Upper lobe of left lung (tissue), 6 donors: ENCODE measurements at regions not wholly inside any gene's neighbourhood (a gene's known extent, or its start where the extent isn't known, plus 50 kb on each side); places are given as distances from the start of the nearest gene placed in this dataset.
A peak's percentile ranks its signal among the peaks of the same experiment; 100 is the strongest.
"Not testable (repeated sequence)": the region's sequence is repeated elsewhere in the genome, so short reads cannot be mapped to it uniquely, and the experiment has no call there.

Source experiments
- ATAC-seq, 2 donors: fragments of 200-7000 bp; cut with Tn5 transposase; one replicate each; pipeline ENCODE4 v1.9.1; 2022; ENCODE audit warnings: mild to moderate bottlenecking in 2 of 2, moderate library complexity in 2 of 2; ENCODE audit not compliant: low FRiP score in 2 of 2
- DNase-seq, 2 donors: peaks; one replicate each; pipeline ENCODE4 v3.0.0-alpha.2; 2019 to 2020
- H3K27ac ChIP-seq, 4 donors: fragments of 200-600 bp; sonication (generic); one replicate each; pipeline ENCODE4 v1.5.1; 2016 to 2019
- H3K27me3 ChIP-seq, 4 donors: fragments of 200-600 bp; sonication (generic); one replicate each; pipeline ENCODE4 v1.5.1; 2017 to 2019
- H3K36me3 ChIP-seq, 4 donors: fragments of 200-600 bp; sonication (generic); one replicate each; pipeline ENCODE4 v1.5.1; 2016 to 2019
- H3K4me1 ChIP-seq, 4 donors: fragments of 200-600 bp; sonication (generic); one replicate each; pipeline ENCODE4 v1.5.1; 2018 to 2019
- H3K4me3 ChIP-seq, 4 donors: fragments of 200-600 bp; sonication (generic); one replicate each; pipeline ENCODE4 v1.5.1; 2017 to 2019; ENCODE audit warnings: mild to moderate bottlenecking in 2 of 4, moderate library complexity in 1 of 4
- H3K9me3 ChIP-seq, 4 donors: fragments of 200-600 bp; sonication (generic); one replicate each; pipeline ENCODE4 v1.5.1; 2018 to 2019
- EP300 ChIP-seq, 4 donors: sonication (generic); formaldehyde crosslinking; IDR thresholded peaks; one replicate each; pipeline ENCODE4 v1.5.1; 2017; ENCODE audit warnings: antibody characterized with exemption in 4 of 4, control low read depth in 2 of 4
- POLR2A ChIP-seq, 4 donors: fragments of 450-650 bp; IDR thresholded peaks; one replicate each; pipeline ENCODE4 v1.5.1; 2016 to 2017; ENCODE audit warnings: antibody characterized with exemption in 4 of 4, mild to moderate bottlenecking in 2 of 4
- POLR2AphosphoS5 ChIP-seq, 2 donors: sonication (generic); formaldehyde crosslinking; IDR thresholded peaks; one replicate each; pipeline ENCODE4 v1.5.1; 2017; ENCODE audit warnings: antibody characterized with exemption in 2 of 2
- WGBS, 2 donors: methylation state at CpG; one replicate each; pipeline ENCODE4 v1.1.5; 2017 to 2018; 5-methylcytosine and 5-hydroxymethylcytosine counted together
- TF ChIP-seq, protein P1 (sequence below), 6 experiments: fragments of 450-650 bp in 4 of 6; fragments of 200-600 bp in 2 of 6; sonication (generic) in 2 of 6; IDR thresholded peaks; one replicate each; pipeline ENCODE4 v1.5.1; 2016 to 2019; ENCODE audit warnings: antibody characterized with exemption in 6 of 6
- donor health status: DM: no; HTN: no; CAD: no; lungs with moderate emphysema.
- donor health status: DM: no; HTN: yes; CAD: no; lungs with severe emphysema.

DNA sequence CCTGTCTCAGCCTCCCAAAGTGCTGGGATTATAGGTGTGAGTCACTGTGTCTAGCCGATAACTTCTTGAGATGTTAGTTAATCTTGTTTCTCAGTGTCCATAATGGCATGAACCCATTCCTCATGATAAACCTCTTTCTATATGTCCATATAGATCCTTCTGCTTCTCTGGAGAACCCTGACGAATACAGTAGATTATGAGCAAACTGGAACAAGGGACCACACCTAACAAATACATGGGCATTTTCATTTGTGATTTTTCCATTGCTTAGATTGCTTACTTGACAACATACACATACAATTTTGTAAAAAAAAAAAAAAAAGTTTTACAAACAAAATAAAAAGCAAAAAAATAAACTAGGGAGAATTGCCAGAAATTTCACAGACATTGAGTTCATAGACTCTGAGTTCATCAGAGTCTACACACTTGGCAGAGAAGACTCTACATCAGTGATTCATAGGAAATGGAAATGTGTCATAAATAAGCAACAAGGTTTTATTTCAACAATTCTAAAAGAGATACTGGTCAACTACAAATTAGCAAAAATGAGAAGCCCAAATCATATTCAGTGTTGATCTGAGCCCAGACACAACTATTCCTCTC is 96.7 kb downstream of the GALR1 start:
- TF ChIP-seq POLR2AphosphoS5 (IDR thresholded peaks at IDR 0.05) (no peak), POLR2A (IDR thresholded peaks at IDR 0.05) (no peak), EP300 (IDR thresholded peaks at IDR 0.05) (no peak)
- TF ChIP-seq, protein P1, sequence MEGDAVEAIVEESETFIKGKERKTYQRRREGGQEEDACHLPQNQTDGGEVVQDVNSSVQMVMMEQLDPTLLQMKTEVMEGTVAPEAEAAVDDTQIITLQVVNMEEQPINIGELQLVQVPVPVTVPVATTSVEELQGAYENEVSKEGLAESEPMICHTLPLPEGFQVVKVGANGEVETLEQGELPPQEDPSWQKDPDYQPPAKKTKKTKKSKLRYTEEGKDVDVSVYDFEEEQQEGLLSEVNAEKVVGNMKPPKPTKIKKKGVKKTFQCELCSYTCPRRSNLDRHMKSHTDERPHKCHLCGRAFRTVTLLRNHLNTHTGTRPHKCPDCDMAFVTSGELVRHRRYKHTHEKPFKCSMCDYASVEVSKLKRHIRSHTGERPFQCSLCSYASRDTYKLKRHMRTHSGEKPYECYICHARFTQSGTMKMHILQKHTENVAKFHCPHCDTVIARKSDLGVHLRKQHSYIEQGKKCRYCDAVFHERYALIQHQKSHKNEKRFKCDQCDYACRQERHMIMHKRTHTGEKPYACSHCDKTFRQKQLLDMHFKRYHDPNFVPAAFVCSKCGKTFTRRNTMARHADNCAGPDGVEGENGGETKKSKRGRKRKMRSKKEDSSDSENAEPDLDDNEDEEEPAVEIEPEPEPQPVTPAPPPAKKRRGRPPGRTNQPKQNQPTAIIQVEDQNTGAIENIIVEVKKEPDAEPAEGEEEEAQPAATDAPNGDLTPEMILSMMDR (IDR thresholded peaks at IDR 0.05): no peak

DNA sequence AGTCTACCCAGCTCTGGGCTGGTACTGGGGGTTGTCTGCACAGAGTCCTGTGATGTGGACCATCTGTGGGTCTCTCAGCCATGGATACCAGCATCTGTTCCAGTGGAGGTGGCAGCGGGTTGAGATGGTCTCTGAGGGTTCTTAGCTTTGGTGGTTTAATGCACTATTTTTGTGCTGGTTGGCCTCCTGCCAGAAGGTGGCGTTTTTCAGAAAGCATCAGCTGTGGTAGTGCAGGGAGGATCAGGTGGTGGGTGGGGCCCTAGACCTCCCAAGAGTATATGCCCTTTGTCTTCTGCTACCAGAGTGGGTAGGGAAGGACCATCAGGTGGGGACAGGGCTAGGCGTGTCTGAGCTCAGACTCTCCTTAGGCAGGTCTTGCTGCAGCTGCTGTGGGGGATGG is 103.7 kb downstream of the GALR1 start:
- not testable (repeated sequence) for H3K36me3 ChIP-seq, H3K27me3 ChIP-seq, H3K9me3 ChIP-seq, ATAC-seq, DNase-seq, H3K4me3 ChIP-seq, H3K27ac ChIP-seq, H3K4me1 ChIP-seq
- WGBS, 2 donors: 93 to 100% methylated on average over 3 of the region's 3 CpGs

More for the DNA sequence above, 96.7 kb downstream of the GALR1 start:
- H3K27ac ChIP-seq: no peak overlapping the region
- H3K27me3 ChIP-seq: no peaks in the 10 kb centered on the region
- ATAC-seq (peak in 1 of 2 donors; percentile 74), DNase-seq (no peak)
- 91% methylated on average over 2 of the region's 2 CpGs for WGBS, 2 donors
- no peaks in the 10 kb centered on the region for H3K4me1 ChIP-seq
- H3K36me3 ChIP-seq: no peaks in the 10 kb centered on the region
- H3K9me3 ChIP-seq: no peaks in the 10 kb centered on the region
- H3K4me3 ChIP-seq: no peak overlapping the region

DNA sequence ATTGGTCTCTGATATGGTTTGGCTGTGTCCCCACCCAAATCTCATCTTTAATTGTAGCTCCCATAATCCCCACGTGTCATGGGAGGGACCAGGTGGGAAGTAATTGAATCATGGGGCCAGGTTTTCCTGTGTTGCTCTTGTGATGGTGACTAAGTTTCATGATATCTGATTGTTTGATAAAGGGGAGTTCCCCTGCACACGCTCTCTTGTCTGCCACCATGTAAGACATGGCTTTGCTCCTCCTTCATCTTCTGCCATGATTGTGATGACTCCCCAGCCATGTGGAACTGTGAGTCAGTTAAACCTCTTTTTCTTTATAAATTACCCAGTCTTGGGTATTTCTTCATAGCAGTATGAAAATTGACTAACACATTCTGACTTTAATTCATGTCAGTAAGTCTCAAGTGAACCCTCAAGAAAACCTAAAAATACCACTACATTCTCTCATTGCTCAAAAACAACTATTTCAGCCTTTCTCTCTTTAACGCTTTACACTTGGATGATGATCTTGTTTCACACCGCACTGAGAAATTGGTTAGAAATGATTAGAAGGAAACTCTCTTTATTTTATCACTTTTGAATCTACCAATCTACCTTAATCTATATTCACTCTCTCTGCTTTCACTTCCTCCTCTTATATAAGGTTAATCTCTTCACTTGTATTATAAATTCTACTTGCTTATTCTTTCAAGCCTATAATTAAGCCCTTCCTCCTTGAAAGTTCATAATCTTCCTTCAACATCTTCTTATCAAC is 110.1 kb downstream of the GALR1 start:
- 50 to 63% methylated on average over 4 of the region's 4 CpGs for WGBS, 2 donors
- Histone ChIP-seq H3K27me3 (no peaks in the 10 kb centered on the region), H3K9me3 (no peaks in the 10 kb centered on the region), H3K4me1 (no peaks in the 10 kb centered on the region), H3K36me3 (no peaks in the 10 kb centered on the region), H3K27ac (no peak overlapping the region), H3K4me3 (no peak overlapping the region)
- TF ChIP-seq EP300 (IDR thresholded peaks at IDR 0.05) (no peak), POLR2AphosphoS5 (IDR thresholded peaks at IDR 0.05) (no peak), POLR2A (IDR thresholded peaks at IDR 0.05) (no peak)
- TF ChIP-seq, protein P1 (IDR thresholded peaks at IDR 0.05): no peak
- no peak for ATAC-seq
- no peak for DNase-seq

DNA sequence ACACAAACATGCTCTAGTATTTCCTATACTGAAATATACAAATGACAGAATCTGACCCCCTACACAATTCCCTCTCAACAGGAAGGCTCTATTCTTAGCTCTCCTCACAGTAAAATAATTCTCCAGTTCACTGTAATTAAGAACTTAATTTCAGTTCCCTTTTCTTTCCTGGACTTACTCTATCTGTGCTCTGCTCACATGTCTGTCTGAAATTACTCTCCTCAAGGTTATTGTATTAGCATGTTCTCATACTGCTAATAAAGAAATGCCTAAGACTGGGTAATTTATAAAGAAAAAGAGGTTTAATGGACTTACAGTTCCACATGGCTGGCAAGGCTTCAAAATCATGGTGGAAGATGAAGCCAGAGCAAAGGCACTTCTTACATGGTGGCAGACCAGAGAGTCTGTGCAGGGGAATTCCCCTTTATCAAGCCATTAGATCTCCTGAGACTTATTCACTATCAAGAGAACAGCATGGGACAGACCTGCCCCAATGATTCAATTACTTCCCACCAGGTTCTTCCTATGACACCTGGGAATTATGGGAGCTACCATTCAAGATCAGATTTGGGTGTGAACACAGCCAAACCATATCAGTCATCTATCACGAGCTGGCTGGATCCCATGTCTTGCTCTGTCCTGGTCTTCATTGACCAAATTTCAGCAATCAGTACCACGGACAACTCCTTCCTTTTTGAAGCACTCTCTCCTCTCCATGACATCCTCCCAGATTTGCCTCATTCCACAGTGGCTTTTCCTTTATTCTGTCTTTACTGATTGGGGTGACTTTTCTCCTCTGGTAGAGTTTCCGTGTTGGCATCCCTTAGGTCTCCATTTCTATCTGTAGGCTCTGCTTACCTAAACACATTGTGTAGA is 110.9 kb downstream of the GALR1 start:
- WGBS, 2 donors: 59 to 61% methylated on average over 3 of the region's 3 CpGs
- Histone ChIP-seq H3K36me3 (no peaks in the 10 kb centered on the region), H3K9me3 (no peaks in the 10 kb centered on the region), H3K27ac (no peak overlapping the region), H3K4me1 (no peaks in the 10 kb centered on the region), H3K27me3 (no peaks in the 10 kb centered on the region), H3K4me3 (no peak overlapping the region)
- ATAC-seq (no peak), DNase-seq (no peak)
- TF ChIP-seq, protein P1 (IDR thresholded peaks at IDR 0.05): no peak
- no peak for TF ChIP-seq EP300 (IDR thresholded peaks at IDR 0.05)
- no peak for TF ChIP-seq POLR2AphosphoS5 (IDR thresholded peaks at IDR 0.05)
- no peak for TF ChIP-seq POLR2A (IDR thresholded peaks at IDR 0.05)

DNA sequence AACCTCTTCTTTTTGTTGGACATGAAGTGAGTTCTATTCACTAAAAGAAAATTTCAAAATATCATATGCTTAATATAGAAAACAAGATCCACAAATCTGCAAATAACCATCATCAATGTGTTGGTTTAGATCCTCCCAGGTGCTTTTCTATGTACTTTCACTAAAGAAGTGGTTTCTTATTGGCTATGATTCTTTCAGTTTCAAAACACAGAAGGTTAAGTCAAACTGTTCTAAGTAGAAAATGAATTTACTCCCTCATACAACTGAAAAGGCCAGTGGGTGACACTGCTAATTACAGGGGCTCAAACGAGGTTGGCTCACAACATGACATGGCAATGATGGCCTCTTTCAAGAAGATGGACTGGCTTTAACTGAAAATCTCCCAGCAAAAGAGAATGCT is 111.7 kb downstream of the GALR1 start:
- ATAC-seq (no peak), DNase-seq (no peak)
- no peak for TF ChIP-seq POLR2A (IDR thresholded peaks at IDR 0.05)
- no peak for TF ChIP-seq POLR2AphosphoS5 (IDR thresholded peaks at IDR 0.05)
- TF ChIP-seq EP300 (IDR thresholded peaks at IDR 0.05): no peak
- TF ChIP-seq, protein P1 (IDR thresholded peaks at IDR 0.05): no peak
- no peaks in the 10 kb centered on the region for H3K36me3 ChIP-seq
- H3K27me3 ChIP-seq: no peaks in the 10 kb centered on the region
- no peak overlapping the region for H3K4me3 ChIP-seq
- H3K9me3 ChIP-seq: no peaks in the 10 kb centered on the region
- no peaks in the 10 kb centered on the region for H3K4me1 ChIP-seq
- 56 to 78% methylated on average over 1 of the region's 1 CpG for WGBS, 2 donors
- H3K27ac ChIP-seq: no peak overlapping the region
